ENCODE measurements at regions not wholly inside any gene's neighbourhood (a gene's known extent, or its start where the extent isn't known, plus 50 kb on each side); places are given as distances from the start of the nearest gene placed in this dataset.

- TF ChIP-seq, protein P1, sequence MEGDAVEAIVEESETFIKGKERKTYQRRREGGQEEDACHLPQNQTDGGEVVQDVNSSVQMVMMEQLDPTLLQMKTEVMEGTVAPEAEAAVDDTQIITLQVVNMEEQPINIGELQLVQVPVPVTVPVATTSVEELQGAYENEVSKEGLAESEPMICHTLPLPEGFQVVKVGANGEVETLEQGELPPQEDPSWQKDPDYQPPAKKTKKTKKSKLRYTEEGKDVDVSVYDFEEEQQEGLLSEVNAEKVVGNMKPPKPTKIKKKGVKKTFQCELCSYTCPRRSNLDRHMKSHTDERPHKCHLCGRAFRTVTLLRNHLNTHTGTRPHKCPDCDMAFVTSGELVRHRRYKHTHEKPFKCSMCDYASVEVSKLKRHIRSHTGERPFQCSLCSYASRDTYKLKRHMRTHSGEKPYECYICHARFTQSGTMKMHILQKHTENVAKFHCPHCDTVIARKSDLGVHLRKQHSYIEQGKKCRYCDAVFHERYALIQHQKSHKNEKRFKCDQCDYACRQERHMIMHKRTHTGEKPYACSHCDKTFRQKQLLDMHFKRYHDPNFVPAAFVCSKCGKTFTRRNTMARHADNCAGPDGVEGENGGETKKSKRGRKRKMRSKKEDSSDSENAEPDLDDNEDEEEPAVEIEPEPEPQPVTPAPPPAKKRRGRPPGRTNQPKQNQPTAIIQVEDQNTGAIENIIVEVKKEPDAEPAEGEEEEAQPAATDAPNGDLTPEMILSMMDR (IDR thresholded peaks at IDR 0.05) = no peak
- TF ChIP-seq POLR2AphosphoS5 (IDR thresholded peaks at IDR 0.05) = no peak
- TF ChIP-seq POLR2A (IDR thresholded peaks at IDR 0.05) = no peak
These were observed 450.0 kb upstream of the EPHA3 start for GRCh38 chr3:88657459-88657858.

Measured in prostate gland (tissue), 2 donors.